Thoracic aorta (tissue), 2 donors: ENCODE measurements at regions not wholly inside any gene's neighbourhood (a gene's known extent, or its start where the extent isn't known, plus 50 kb on each side); places are given as distances from the start of the nearest gene placed in this dataset.

Experiments used
- ATAC-seq: fragments of 150-250 bp; one replicate; pipeline ENCODE4 v1.8.0; 2017; ENCODE audit warnings: low read depth; ENCODE audit not compliant: insufficient number of reproducible peaks, low FRiP score
- DNase-seq: peaks from one replicate; pipeline ENCODE4 v3.0.0-alpha.2; 2020; ENCODE audit warnings: low spot score
- H3K27ac ChIP-seq, 2 donors: fragments of 200-600 bp; sonication (generic); 1 replicate in 1 of 2; 2 replicates in 1 of 2; pipeline ENCODE4 v1.5.1; 2016; ENCODE audit warnings: mild to moderate bottlenecking in 2 of 2, moderate library complexity in 2 of 2
- H3K27me3 ChIP-seq: fragments of 200-600 bp; sonication (generic); replicated peaks from 2 replicates; pipeline ENCODE4 v1.6.0; 2016; ENCODE audit warnings: mild to moderate bottlenecking; ENCODE audit not compliant: insufficient read depth
- H3K36me3 ChIP-seq: fragments of 200-600 bp; sonication (generic); one replicate; pipeline ENCODE4 v1.5.1; 2016
- H3K4me1 ChIP-seq, 2 donors: fragments of 200-600 bp; sonication (generic); 1 replicate in 1 of 2; 2 replicates in 1 of 2; pipeline versions ENCODE4 v1.5.1 to v1.6.0; 2016; ENCODE audit warnings: low read depth in 2 of 2, mild to moderate bottlenecking in 1 of 2; ENCODE audit not compliant: control insufficient read depth in 1 of 2
- H3K4me3 ChIP-seq: fragments of 200-600 bp; sonication (generic); 2 replicates; pipeline ENCODE4 v1.5.1; 2016; ENCODE audit warnings: mild to moderate bottlenecking
- H3K9me3 ChIP-seq: fragments of 200-600 bp; sonication (generic); 2 replicates; pipeline ENCODE4 v1.5.1; 2016
- CTCF ChIP-seq: fragments of 200-600 bp; sonication (generic); IDR thresholded peaks from one replicate; pipeline ENCODE4 v1.5.1; 2019; ENCODE audit warnings: antibody characterized with exemption

GRCh38 chr3:40996382-40996781, 202.9 kb upstream of the CTNNB1 start:
- ATAC-seq, result no peak
- no peak for DNase-seq

DNA sequence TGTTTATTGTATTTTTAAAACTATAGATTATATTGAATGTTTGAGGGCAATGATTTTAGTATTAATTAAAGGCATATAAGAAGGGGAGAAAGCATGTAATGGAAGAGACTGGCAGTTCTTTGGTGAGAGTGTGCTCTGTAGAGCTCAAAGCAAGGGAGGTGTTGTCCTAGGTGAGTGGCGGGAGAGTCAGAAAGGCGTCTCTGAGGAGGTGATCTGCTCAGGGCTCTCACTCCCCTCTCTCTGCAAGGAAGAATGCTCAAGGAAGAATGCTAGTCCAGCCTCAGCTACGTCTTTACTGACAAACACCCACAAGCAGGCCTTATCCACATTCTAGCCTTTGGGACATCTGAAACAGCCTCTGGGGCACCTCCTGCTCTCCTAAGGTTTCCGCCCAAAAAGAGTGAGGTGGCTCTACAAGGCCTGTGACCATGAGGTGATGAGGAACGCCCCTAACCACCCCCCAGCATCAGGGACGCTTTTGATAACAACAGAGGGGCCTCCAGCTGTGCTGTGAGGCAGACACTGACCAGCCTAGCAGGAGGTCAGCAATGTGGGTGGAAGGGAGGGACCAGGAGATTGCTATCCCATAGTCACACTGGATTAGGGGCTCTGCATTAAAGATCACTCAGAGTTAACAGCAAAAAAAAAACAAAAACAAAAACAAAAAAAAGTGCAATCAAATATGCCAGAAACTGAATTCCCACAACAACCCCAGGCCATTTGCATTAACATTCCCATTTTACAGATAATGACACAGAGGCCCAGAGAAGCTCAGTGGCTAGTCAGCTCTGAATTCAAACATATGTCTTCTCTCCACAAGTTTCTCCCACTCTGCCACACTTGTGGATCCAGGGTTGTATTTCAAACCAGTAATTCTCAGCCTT, 202.2 kb upstream of the CTNNB1 start:
- TF ChIP-seq CTCF, result no peak
- Histone ChIP-seq H3K4me1 (peaks cover 17 to 31% of the 10 kb centered on the region in 2 donors), H3K27ac (no peak overlapping the region), H3K4me3 (no peak overlapping the region), H3K36me3 (no peaks in the 10 kb centered on the region), H3K27me3 (no peaks in the 10 kb centered on the region), H3K9me3 (no peaks in the 10 kb centered on the region)
- ATAC-seq, result no peak
- no peak for DNase-seq

More at GRCh38 chr3:40996382-40996781, 202.9 kb upstream of the CTNNB1 start:
- no peaks in the 10 kb centered on the region for H3K9me3 ChIP-seq
- TF ChIP-seq CTCF, result no peak
- H3K4me1 ChIP-seq, result peaks cover 17 to 27% of the 10 kb centered on the region in 2 donors
- H3K27me3 ChIP-seq, result no peaks in the 10 kb centered on the region
- no peak overlapping the region for H3K4me3 ChIP-seq
- H3K27ac ChIP-seq, result no peak overlapping the region
- H3K36me3 ChIP-seq, result no peaks in the 10 kb centered on the region

DNA sequence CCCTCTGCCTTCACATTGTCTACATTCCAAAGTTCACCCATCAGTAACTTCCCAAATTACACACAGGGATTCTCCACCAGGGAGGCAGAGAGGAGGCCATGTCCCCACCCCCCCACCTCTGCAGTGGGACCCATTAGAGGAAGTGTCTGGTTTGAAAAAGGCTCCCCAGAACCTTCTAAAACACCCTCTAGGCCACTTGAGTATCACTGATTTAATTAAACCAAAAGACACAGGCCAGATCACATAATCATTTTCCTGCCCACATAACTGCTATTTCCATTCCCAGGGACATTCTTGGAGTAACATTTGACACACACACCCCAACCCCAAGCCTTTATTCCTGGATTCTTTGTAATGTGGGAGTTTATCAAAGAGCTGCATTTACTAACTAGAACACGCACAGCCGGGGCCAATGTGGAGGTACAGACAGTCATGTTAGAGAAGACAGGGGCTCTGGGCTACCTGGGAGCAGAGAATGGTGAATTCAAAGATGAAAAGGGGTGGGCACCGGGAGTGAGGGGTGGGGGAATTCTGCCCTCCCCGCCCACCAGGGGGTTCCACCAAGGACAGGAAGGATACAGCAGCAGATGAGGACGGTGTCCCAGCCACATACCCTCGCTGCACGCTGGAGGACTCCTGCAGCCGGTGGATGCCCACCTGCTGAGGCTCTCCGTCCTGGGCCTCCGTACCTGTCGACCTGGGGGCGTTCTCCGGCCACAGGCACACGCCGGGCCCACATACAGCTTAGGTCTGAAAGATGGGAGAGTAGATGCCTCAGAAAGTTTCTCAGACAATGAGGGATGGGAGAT, 201.4 kb upstream of the CTNNB1 start:
- DNase-seq, result no peak
- H3K36me3 ChIP-seq, result no peaks in the 10 kb centered on the region
- ATAC-seq, result no peak
- H3K4me1 ChIP-seq, result peaks cover 17 to 31% of the 10 kb centered on the region in 2 donors
- no peaks in the 10 kb centered on the region for H3K9me3 ChIP-seq
- TF ChIP-seq CTCF, result no peak
- no peak overlapping the region for H3K4me3 ChIP-seq
- no peak overlapping the region for H3K27ac ChIP-seq
- no peaks in the 10 kb centered on the region for H3K27me3 ChIP-seq

GRCh38 chr3:40999682-41000081, 199.6 kb upstream of the CTNNB1 start:
- TF ChIP-seq CTCF, result no peak
- ATAC-seq (no peak), DNase-seq (no peak)
- H3K4me1 ChIP-seq, result peaks cover 17 to 31% of the 10 kb centered on the region in 2 donors
- no peaks in the 10 kb centered on the region for H3K36me3 ChIP-seq
- H3K9me3 ChIP-seq, result no peaks in the 10 kb centered on the region
- H3K27me3 ChIP-seq, result no peaks in the 10 kb centered on the region
- H3K27ac ChIP-seq, result peak overlapping the region in 1 of 2 donors; percentile 39
- no peak overlapping the region for H3K4me3 ChIP-seq

GRCh38 chr3:41000471-41000870, 198.8 kb upstream of the CTNNB1 start:
- peak; percentile 74 for ATAC-seq
- no peaks in the 10 kb centered on the region for H3K9me3 ChIP-seq
- no peaks in the 10 kb centered on the region for H3K27me3 ChIP-seq
- H3K4me1 ChIP-seq, result peaks cover 17 to 31% of the 10 kb centered on the region in 2 donors
- H3K36me3 ChIP-seq, result no peaks in the 10 kb centered on the region
- peak overlapping the region; percentile 3 for H3K4me3 ChIP-seq
- peak overlapping the region in 1 of 2 donors; percentile 39 for H3K27ac ChIP-seq
- peak; percentile 14 for DNase-seq
- TF ChIP-seq CTCF, result no peak
